CD4-positive, alpha-beta T cell (primary cell): ENCODE measurements at regions not wholly inside any gene's neighbourhood (a gene's known extent, or its start where the extent isn't known, plus 50 kb on each side); places are given as distances from the start of the nearest gene placed in this dataset.

ENCODE experiments used
- ATAC-seq: fragments of 200-7000 bp; cut with Tn5 transposase; one replicate; pipeline ENCODE4 v1.10.0; 2022; ENCODE audit warnings: mild to moderate bottlenecking; ENCODE audit not compliant: poor library complexity
- CTCF ChIA-PET: fragments of 350-600 bp; sonication (Branson Sonifier 250); formaldehyde crosslinking; loops from one replicate; lab custom pipeline; 2021; ENCODE audit warnings: antibody characterized with exemption, inconsistent platforms; lab: Charles Lee
- POLR2A ChIA-PET: fragments of 350-600 bp; sonication (Branson Sonifier 250); formaldehyde crosslinking; loops from one replicate; lab custom pipeline; 2021; ENCODE audit warnings: antibody characterized with exemption, inconsistent platforms; lab: Charles Lee
- DNase-seq, 14 experiments: peaks; one replicate each; pipeline ENCODE4 v3.0.0-alpha.2; 2013 to 2020; ENCODE audit warnings: mixed read lengths in 2 of 14
- H3K27ac ChIP-seq, 2 donors: one replicate each; pipeline versions ENCODE4 v1.5.1 to v1.7.0; 2013; ENCODE audit warnings: low read length in 2 of 2, low read depth in 1 of 2, mild to moderate bottlenecking in 1 of 2
- H3K27me3 ChIP-seq, 2 experiments: 1 replicate in 1 of 2; 2 replicates in 1 of 2; pipeline versions ENCODE4 v1.6.1 to v1.7.0; 2013; ENCODE audit warnings: low read length in 2 of 2, control low read depth in 1 of 2, mild to moderate bottlenecking in 1 of 2, moderate library complexity in 1 of 2; ENCODE audit not compliant: insufficient read depth in 2 of 2, control insufficient read depth in 1 of 2
- H3K36me3 ChIP-seq: one replicate; pipeline ENCODE4 v1.6.1; 2013; ENCODE audit warnings: low read length, control low read depth; ENCODE audit not compliant: insufficient read depth
- H3K4me1 ChIP-seq: one replicate; pipeline ENCODE4 v1.6.1; 2013; ENCODE audit warnings: low read length, control low read depth; ENCODE audit not compliant: insufficient read depth
- H3K4me3 ChIP-seq: one replicate; pipeline ENCODE4 v1.5.1; 2013; ENCODE audit warnings: mild to moderate bottlenecking, low read length, moderate library complexity
- H3K9me3 ChIP-seq, 2 experiments: 1 replicate in 1 of 2; 2 replicates in 1 of 2; pipeline versions ENCODE4 v1.6.1 to v1.7.0; 2013; ENCODE audit warnings: low read length in 2 of 2, mild to moderate bottlenecking in 2 of 2, control low read depth in 1 of 2, moderate library complexity in 1 of 2; ENCODE audit not compliant: control insufficient read depth in 1 of 2, insufficient read depth in 1 of 2
- H3K27ac Mint-ChIP-seq: one replicate; pipeline ENCODE4 v1.8.0; 2020; ENCODE audit warnings: mixed read lengths
- H3K27me3 Mint-ChIP-seq: one replicate; pipeline ENCODE4 v1.8.0; 2021; ENCODE audit warnings: mixed read lengths
- H3K36me3 Mint-ChIP-seq: one replicate; pipeline ENCODE4 v1.8.0; 2021; ENCODE audit warnings: low read depth, mixed read lengths
- H3K4me1 Mint-ChIP-seq: one replicate; pipeline ENCODE4 v1.8.0; 2021; ENCODE audit warnings: low read depth, mixed read lengths
- H3K4me3 Mint-ChIP-seq: one replicate; pipeline ENCODE4 v1.8.0; 2020; ENCODE audit warnings: mild to moderate bottlenecking, mixed read lengths
- H3K9me3 Mint-ChIP-seq: one replicate; pipeline ENCODE4 v1.8.0; 2020; ENCODE audit warnings: mixed read lengths
- intact Hi-C, 2 experiments: fragments of 100-400 bp; cut with DNase I in 1 of 2; cut with micrococcal nuclease in 1 of 2; formaldehyde crosslinking; loops; one replicate each; pipeline versions ENCODE4 v1.15.1 to v1.9.0; 2023 to 2025; cut with DNase I, micrococcal nuclease
- TF ChIP-seq, protein P1 (sequence below): fragments of 200-600 bp; IDR thresholded peaks from one replicate; pipeline ENCODE4 v1.8.0; 2022; ENCODE audit warnings: antibody characterized with exemption, mild to moderate bottlenecking

DNA sequence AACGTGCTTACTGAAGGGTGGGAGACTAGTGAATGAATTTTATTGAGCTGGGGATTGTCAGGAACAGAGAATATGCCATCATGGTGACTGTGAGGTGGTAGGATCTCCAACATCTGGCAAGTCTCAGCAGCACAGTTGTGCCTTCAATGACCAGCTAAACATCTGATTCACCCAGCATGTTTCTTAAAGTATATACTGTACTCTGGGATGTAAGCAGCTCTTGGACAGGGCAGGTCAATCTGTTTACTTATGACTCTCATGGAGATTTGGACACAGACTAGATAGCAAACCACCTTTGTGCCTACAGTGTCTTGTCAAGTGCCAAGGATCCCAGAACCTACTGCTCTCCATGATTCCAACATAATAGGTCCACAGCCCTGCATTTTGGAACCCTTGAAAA, 801.0 kb upstream of the CITED2 start:
- H3K4me3 ChIP-seq = no peak overlapping the region
- H3K27ac ChIP-seq = no peak overlapping the region
- Mint-ChIP-seq H3K9me3 (peaks cover 2% of the 10 kb centered on the region), H3K4me3 (no peak overlapping the region), H3K27ac (no peak overlapping the region), H3K27me3 (peaks cover 3% of the 10 kb centered on the region), H3K4me1 (no peaks in the 10 kb centered on the region), H3K36me3 (no peaks in the 10 kb centered on the region)
- intact Hi-C loops = no loop called here
- no peak for ATAC-seq
- TF ChIP-seq, protein P1, sequence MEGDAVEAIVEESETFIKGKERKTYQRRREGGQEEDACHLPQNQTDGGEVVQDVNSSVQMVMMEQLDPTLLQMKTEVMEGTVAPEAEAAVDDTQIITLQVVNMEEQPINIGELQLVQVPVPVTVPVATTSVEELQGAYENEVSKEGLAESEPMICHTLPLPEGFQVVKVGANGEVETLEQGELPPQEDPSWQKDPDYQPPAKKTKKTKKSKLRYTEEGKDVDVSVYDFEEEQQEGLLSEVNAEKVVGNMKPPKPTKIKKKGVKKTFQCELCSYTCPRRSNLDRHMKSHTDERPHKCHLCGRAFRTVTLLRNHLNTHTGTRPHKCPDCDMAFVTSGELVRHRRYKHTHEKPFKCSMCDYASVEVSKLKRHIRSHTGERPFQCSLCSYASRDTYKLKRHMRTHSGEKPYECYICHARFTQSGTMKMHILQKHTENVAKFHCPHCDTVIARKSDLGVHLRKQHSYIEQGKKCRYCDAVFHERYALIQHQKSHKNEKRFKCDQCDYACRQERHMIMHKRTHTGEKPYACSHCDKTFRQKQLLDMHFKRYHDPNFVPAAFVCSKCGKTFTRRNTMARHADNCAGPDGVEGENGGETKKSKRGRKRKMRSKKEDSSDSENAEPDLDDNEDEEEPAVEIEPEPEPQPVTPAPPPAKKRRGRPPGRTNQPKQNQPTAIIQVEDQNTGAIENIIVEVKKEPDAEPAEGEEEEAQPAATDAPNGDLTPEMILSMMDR = no peak
- H3K9me3 ChIP-seq = no peaks in the 10 kb centered on the region
- no peaks in the 10 kb centered on the region for H3K36me3 ChIP-seq
- ChIA-PET POLR2A (no interaction called here), CTCF (no interaction called here)
- H3K27me3 ChIP-seq = no peaks in the 10 kb centered on the region
- no peaks in the 10 kb centered on the region for H3K4me1 ChIP-seq
- no peak for DNase-seq

DNA sequence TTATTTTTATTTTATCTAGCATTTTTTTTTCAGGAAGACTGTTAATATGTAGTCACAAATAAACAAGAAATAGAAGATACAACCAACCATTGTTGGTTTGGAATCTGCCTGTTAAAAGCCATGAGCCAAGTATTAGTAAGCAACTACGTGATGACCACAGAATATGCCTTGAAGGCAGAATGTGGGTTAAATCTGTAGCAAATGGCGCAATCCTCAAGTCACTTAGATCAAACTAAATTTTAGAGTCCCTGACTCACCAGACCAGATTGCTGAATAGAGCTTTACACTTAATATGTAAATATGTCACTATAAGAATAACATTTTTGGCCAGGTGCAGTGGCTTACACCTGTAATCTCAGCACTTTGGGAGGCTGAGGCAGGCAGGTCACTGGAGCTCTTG, 800.1 kb upstream of the CITED2 start:
- no peaks in the 10 kb centered on the region for H3K4me1 Mint-ChIP-seq
- ChIA-PET CTCF (interaction anchor here (1.2 kb wide), 1 partner anchor 9 kb away, joined by 3 read pairs; no protein-coding TSS in a partner anchor), POLR2A (no interaction called here)
- H3K27ac Mint-ChIP-seq = no peak overlapping the region
- TF ChIP-seq, protein P1 = no peak
- H3K9me3 Mint-ChIP-seq = peaks cover 2% of the 10 kb centered on the region
- H3K36me3 Mint-ChIP-seq = no peaks in the 10 kb centered on the region
- Histone ChIP-seq H3K4me1 (no peaks in the 10 kb centered on the region), H3K9me3 (no peaks in the 10 kb centered on the region), H3K4me3 (no peak overlapping the region), H3K27me3 (no peaks in the 10 kb centered on the region), H3K27ac (no peak overlapping the region), H3K36me3 (no peaks in the 10 kb centered on the region)
- no peak for ATAC-seq
- intact Hi-C loops = no loop called here
- H3K27me3 Mint-ChIP-seq = peaks cover 9% of the 10 kb centered on the region
- DNase-seq = no peak
- no peak overlapping the region for H3K4me3 Mint-ChIP-seq

DNA sequence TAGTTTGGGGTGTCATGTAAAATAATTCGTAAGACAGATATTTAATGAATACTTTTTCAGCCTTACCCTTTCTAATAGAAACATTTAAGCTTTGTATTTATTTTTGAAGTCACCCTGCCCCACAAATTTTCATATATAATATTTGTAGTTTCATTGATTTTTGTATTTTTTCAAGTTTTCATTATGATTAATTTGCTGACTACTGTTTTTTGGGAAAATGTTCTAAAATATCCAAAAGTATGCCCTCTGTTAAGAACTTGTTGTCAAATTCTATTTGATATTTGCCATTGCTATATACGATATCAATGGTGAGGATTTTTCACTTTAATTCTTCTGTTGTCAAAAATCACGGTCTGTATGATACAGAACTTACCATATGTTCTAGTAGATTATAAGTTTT, 793.9 kb upstream of the CITED2 start:
- Histone ChIP-seq H3K9me3 (no peaks in the 10 kb centered on the region), H3K27ac (no peak overlapping the region), H3K36me3 (no peaks in the 10 kb centered on the region), H3K4me3 (no peak overlapping the region), H3K27me3 (no peaks in the 10 kb centered on the region), H3K4me1 (no peaks in the 10 kb centered on the region)
- intact Hi-C loops = no loop called here
- Mint-ChIP-seq H3K27me3 (peaks cover 9% of the 10 kb centered on the region), H3K4me3 (no peak overlapping the region), H3K36me3 (no peaks in the 10 kb centered on the region), H3K27ac (no peak overlapping the region), H3K4me1 (no peaks in the 10 kb centered on the region), H3K9me3 (peaks cover 2% of the 10 kb centered on the region)
- CTCF ChIA-PET = interaction anchor here (1.4 kb wide), 1 partner anchor 30 kb away, joined by 3 read pairs; no protein-coding TSS in a partner anchor
- DNase-seq (no peak), ATAC-seq (no peak)
- POLR2A ChIA-PET = no interaction called here
- TF ChIP-seq, protein P1 = no peak
